ENCODE measurements at regions not wholly inside any gene's neighbourhood (a gene's known extent, or its start where the extent isn't known, plus 50 kb on each side); places are given as distances from the start of the nearest gene placed in this dataset.

DNA sequence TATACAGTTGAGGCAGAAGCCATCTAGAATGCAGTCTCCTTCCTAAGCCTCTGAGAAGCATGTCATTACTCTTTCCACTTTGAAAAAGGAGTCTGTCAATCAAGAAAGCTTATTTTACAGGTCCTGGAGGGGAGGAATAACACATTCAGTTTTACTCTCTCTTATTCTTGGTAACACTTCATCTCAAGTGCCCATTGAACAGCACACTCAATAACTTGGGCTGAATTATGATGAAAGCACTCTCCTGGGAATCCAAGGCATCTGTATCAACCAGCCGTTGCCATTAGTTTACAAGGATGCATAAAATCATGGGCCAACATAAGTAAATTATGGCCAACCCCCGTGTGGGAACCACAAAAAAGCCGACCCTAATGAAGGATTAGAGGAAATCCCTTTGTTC lies 282.4 kb downstream of the C4orf33 start:
- intact Hi-C loops (cut with micrococcal nuclease; ENCODE audit: unreplicated experiment): no loop called here
- Mint-ChIP-seq H3K4me1 (ENCODE audit: low read depth, unreplicated experiment) (no peaks in the 10 kb centered on the region), H3K36me3 (ENCODE audit: insufficient read depth, unreplicated experiment) (no peaks in the 10 kb centered on the region), H3K27ac (ENCODE audit: unreplicated experiment) (no peak overlapping the region), H3K4me3 (ENCODE audit: unreplicated experiment) (no peak overlapping the region), H3K9me3 (ENCODE audit: unreplicated experiment) (no peaks in the 10 kb centered on the region), H3K27me3 (ENCODE audit: insufficient read depth, unreplicated experiment) (peaks cover 16% of the 10 kb centered on the region)
- TF ChIP-seq, protein P1, sequence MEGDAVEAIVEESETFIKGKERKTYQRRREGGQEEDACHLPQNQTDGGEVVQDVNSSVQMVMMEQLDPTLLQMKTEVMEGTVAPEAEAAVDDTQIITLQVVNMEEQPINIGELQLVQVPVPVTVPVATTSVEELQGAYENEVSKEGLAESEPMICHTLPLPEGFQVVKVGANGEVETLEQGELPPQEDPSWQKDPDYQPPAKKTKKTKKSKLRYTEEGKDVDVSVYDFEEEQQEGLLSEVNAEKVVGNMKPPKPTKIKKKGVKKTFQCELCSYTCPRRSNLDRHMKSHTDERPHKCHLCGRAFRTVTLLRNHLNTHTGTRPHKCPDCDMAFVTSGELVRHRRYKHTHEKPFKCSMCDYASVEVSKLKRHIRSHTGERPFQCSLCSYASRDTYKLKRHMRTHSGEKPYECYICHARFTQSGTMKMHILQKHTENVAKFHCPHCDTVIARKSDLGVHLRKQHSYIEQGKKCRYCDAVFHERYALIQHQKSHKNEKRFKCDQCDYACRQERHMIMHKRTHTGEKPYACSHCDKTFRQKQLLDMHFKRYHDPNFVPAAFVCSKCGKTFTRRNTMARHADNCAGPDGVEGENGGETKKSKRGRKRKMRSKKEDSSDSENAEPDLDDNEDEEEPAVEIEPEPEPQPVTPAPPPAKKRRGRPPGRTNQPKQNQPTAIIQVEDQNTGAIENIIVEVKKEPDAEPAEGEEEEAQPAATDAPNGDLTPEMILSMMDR (IDR thresholded peaks at IDR 0.05; ENCODE audit: insufficient read depth in 1 of 2, low read depth in 1 of 2, low read length in 1 of 2, severe bottlenecking in 1 of 2, unreplicated experiment in 1 of 2): no peak
- Histone ChIP-seq H3K36me3 (ENCODE audit: control insufficient read depth, insufficient read depth, low read length) (no peaks in the 10 kb centered on the region), H3K9me3 (no peaks in the 10 kb centered on the region), H3K4me1 (no peaks in the 10 kb centered on the region), H3K4me3 (ENCODE audit: low read depth, low read length) (no peak overlapping the region), H3K27me3 (replicated peaks; ENCODE audit: control insufficient read depth, insufficient read depth, low read length) (no peaks in the 10 kb centered on the region)
- ChIA-PET POLR2A (no interaction called here), CTCF (no interaction called here)
- DNase-seq: no peak
- BruUV-seq (replicated peaks): no TSS peak

DNA sequence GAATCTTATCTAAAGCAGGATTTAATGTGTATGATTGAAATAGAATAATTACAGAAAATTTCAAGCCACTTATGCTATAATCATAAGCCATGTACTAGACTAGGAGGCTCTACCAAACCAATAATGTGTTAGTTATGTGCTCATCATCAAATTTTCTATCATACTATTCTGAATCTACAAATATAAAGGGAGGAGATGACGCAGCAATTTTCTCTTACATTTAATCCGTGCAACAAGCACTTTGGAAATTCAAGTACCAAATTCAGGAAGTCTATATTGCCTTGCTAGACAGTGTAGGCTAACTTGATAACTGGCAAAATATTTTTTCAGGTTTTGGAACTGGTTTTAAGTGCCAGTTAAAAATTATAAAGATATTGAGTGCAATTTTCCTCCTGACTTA lies 283.5 kb downstream of the C4orf33 start:
- H3K36me3 ChIP-seq (ENCODE audit: control insufficient read depth, insufficient read depth, low read length): no peaks in the 10 kb centered on the region
- H3K36me3 Mint-ChIP-seq (ENCODE audit: insufficient read depth, unreplicated experiment): no peaks in the 10 kb centered on the region
- no peak for DNase-seq
- CTCF ChIA-PET: no interaction called here
- POLR2A ChIA-PET: no interaction called here
- no peaks in the 10 kb centered on the region for H3K9me3 Mint-ChIP-seq (ENCODE audit: unreplicated experiment)
- no peaks in the 10 kb centered on the region for H3K9me3 ChIP-seq
- no peak overlapping the region for H3K27ac Mint-ChIP-seq (ENCODE audit: unreplicated experiment)
- intact Hi-C loops (cut with micrococcal nuclease; ENCODE audit: unreplicated experiment): no loop called here
- H3K27me3 Mint-ChIP-seq (ENCODE audit: insufficient read depth, unreplicated experiment): peaks cover 16% of the 10 kb centered on the region
- no peak overlapping the region for H3K4me3 Mint-ChIP-seq (ENCODE audit: unreplicated experiment)
- TF ChIP-seq, protein P1 (IDR thresholded peaks at IDR 0.05; ENCODE audit: insufficient read depth in 1 of 2, low read depth in 1 of 2, low read length in 1 of 2, severe bottlenecking in 1 of 2, unreplicated experiment in 1 of 2): no peak
- H3K27me3 ChIP-seq (replicated peaks; ENCODE audit: control insufficient read depth, insufficient read depth, low read length): no peaks in the 10 kb centered on the region
- H3K4me3 ChIP-seq (ENCODE audit: low read depth, low read length): no peak overlapping the region
- BruUV-seq (replicated peaks): no TSS peak
- H3K4me1 Mint-ChIP-seq (ENCODE audit: low read depth, unreplicated experiment): no peaks in the 10 kb centered on the region
- H3K4me1 ChIP-seq: no peaks in the 10 kb centered on the region

DNA sequence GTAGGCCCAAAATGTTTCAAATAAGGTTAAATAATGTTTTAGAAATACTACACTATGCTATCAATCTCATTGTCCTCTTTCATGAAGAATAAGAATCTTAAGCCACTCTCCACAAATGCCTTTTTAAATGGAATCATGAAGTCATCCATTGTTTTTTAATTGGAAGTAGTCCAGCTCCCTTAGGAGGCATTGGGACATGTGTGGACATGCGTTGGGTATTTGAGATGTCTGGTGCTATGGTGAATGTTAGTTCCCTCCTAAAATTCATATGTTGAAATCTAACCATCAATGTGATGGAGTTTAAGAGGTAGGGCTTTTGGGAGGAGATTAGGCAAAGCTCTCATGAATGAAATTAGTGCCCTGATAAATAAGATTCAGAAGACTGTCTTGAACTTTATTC lies 289.0 kb downstream of the C4orf33 start:
- BruUV-seq (replicated peaks): no TSS peak
- TF ChIP-seq, protein P1 (IDR thresholded peaks at IDR 0.05; ENCODE audit: insufficient read depth in 1 of 2, low read depth in 1 of 2, low read length in 1 of 2, severe bottlenecking in 1 of 2, unreplicated experiment in 1 of 2): no peak
- H3K9me3 ChIP-seq: no peaks in the 10 kb centered on the region
- no peaks in the 10 kb centered on the region for H3K4me1 ChIP-seq
- ChIA-PET CTCF (no interaction called here), POLR2A (no interaction called here)
- DNase-seq: no peak
- H3K4me3 ChIP-seq (ENCODE audit: low read depth, low read length): no peak overlapping the region
- H3K27me3 ChIP-seq (replicated peaks; ENCODE audit: control insufficient read depth, insufficient read depth, low read length): no peaks in the 10 kb centered on the region
- no peaks in the 10 kb centered on the region for H3K36me3 ChIP-seq (ENCODE audit: control insufficient read depth, insufficient read depth, low read length)
- Mint-ChIP-seq H3K27me3 (ENCODE audit: insufficient read depth, unreplicated experiment) (peaks cover 9% of the 10 kb centered on the region), H3K36me3 (ENCODE audit: insufficient read depth, unreplicated experiment) (no peaks in the 10 kb centered on the region), H3K4me3 (ENCODE audit: unreplicated experiment) (no peak overlapping the region), H3K27ac (ENCODE audit: unreplicated experiment) (no peak overlapping the region), H3K4me1 (ENCODE audit: low read depth, unreplicated experiment) (no peaks in the 10 kb centered on the region), H3K9me3 (ENCODE audit: unreplicated experiment) (no peaks in the 10 kb centered on the region)
- intact Hi-C loops (cut with micrococcal nuclease; ENCODE audit: unreplicated experiment): no loop called here

All from Caco-2 (cell line).